Ishikawa (cell line): ENCODE measurements at regions not wholly inside any gene's neighbourhood (a gene's known extent, or its start where the extent isn't known, plus 50 kb on each side); places are given as distances from the start of the nearest gene placed in this dataset.

Experiments used
- CEBPB ChIP-seq: IDR thresholded peaks from 2 replicates; pipeline ENCODE4 v1.6.1; 2012
- CREB1 ChIP-seq: IDR thresholded peaks from 2 replicates; pipeline ENCODE4 v1.6.1; 2012; ENCODE audit warnings: low read depth
- EGR1 ChIP-seq: IDR thresholded peaks from 2 replicates; pipeline ENCODE4 v1.6.1; 2012
- EP300 ChIP-seq: IDR thresholded peaks from 2 replicates; pipeline ENCODE4 v1.6.1; 2012; ENCODE audit warnings: borderline replicate concordance
- FOXM1 ChIP-seq: IDR thresholded peaks from 2 replicates; pipeline ENCODE4 v1.6.1; 2012; ENCODE audit warnings: low read depth, borderline replicate concordance
- MAX ChIP-seq: IDR thresholded peaks from 2 replicates; pipeline ENCODE4 v1.6.1; 2012
- NFIC ChIP-seq: IDR thresholded peaks from 2 replicates; pipeline ENCODE4 v1.6.1; 2012
- RAD21 ChIP-seq: IDR thresholded peaks from 2 replicates; pipeline ENCODE4 v1.6.1; 2012; ENCODE audit warnings: low read depth
- TAF1 ChIP-seq: IDR thresholded peaks from 2 replicates; pipeline ENCODE4 v1.6.1; 2012; ENCODE audit warnings: low read depth, mild to moderate bottlenecking
- TCF12 ChIP-seq: IDR thresholded peaks from 2 replicates; pipeline ENCODE4 v1.6.1; 2012; ENCODE audit warnings: low read depth
- TEAD4 ChIP-seq: IDR thresholded peaks from 2 replicates; pipeline ENCODE4 v1.6.1; 2012
- USF1 ChIP-seq: IDR thresholded peaks from 2 replicates; pipeline ENCODE4 v1.6.1; 2012
- YY1 ChIP-seq: IDR thresholded peaks from 2 replicates; pipeline ENCODE4 v1.6.1; 2012; ENCODE audit warnings: low read depth
- ZBTB7A ChIP-seq: IDR thresholded peaks from 2 replicates; pipeline ENCODE4 v1.6.1; 2012; ENCODE audit warnings: low read depth
- TF ChIP-seq, protein P1 (sequence below): IDR thresholded peaks from 2 replicates; pipeline ENCODE4 v1.6.1; 2012; ENCODE audit warnings: low read depth, mild to moderate bottlenecking

DNA sequence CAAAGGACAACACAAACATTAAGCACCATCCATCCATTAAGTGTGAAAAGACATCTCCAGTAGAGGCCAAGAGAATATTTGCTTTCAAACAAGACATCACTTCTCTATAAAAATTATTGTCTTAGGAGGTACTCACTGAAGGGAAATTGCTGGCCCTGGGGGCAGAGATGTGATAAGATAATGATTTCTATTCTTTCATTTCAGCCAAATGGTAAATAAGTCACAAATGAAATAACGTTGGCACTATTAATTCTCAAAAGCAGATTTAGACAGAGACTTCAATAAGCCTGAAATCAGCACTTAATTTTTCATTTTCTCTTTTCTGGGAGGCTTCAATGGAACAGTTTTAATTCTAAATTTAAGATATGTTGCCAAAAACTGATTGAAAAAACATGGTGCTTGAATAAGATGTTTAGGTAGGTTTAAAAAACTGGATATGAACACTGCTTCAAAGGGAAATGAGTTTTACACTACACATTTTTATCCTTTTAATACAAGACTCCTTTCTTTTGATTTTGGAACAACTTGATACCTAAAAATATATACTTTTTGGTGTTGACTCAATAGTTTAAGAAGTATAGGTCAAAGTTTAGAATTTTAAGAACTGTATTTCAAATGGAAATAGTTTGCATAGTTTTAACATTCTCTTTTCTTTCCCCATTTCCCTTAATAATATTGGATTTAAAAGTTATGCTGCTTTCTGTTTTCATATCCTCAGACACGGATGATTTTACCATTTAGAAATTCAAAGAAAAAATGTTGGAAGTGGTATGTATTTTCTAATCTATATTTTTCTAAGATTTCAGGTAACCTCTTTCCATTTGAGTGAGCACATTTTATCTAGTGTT, 204.0 kb downstream of the AHR start:
- TF ChIP-seq EP300 (no peak), NFIC (no peak), CREB1 (no peak), CEBPB (no peak), FOXM1 (no peak), USF1 (no peak), TCF12 (no peak), MAX (no peak), ZBTB7A (no peak), YY1 (no peak), TEAD4 (no peak), TAF1 (no peak), EGR1 (no peak), RAD21 (no peak)
- TF ChIP-seq, protein P1, sequence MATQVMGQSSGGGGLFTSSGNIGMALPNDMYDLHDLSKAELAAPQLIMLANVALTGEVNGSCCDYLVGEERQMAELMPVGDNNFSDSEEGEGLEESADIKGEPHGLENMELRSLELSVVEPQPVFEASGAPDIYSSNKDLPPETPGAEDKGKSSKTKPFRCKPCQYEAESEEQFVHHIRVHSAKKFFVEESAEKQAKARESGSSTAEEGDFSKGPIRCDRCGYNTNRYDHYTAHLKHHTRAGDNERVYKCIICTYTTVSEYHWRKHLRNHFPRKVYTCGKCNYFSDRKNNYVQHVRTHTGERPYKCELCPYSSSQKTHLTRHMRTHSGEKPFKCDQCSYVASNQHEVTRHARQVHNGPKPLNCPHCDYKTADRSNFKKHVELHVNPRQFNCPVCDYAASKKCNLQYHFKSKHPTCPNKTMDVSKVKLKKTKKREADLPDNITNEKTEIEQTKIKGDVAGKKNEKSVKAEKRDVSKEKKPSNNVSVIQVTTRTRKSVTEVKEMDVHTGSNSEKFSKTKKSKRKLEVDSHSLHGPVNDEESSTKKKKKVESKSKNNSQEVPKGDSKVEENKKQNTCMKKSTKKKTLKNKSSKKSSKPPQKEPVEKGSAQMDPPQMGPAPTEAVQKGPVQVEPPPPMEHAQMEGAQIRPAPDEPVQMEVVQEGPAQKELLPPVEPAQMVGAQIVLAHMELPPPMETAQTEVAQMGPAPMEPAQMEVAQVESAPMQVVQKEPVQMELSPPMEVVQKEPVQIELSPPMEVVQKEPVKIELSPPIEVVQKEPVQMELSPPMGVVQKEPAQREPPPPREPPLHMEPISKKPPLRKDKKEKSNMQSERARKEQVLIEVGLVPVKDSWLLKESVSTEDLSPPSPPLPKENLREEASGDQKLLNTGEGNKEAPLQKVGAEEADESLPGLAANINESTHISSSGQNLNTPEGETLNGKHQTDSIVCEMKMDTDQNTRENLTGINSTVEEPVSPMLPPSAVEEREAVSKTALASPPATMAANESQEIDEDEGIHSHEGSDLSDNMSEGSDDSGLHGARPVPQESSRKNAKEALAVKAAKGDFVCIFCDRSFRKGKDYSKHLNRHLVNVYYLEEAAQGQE = no peak

DNA sequence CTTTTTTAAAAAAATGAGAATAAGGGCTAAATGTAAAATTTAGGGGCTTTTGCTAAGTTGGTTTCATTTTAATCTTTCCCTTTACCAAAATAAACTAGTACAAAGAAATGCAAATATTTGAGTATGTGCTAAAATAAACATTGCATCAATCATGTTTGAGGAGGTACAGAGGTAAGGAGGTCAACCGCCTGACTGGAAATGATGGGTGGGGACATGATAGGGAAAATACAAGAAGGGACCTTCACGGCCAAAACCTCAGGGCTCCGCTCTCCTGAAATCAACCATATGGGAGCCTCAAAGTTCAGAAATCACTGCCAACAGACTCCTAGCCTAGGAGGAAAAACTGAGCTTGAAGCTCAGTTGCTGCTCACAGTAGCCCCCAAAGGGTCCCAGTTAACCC, 207.6 kb downstream of the AHR start:
- no peak for TF ChIP-seq CEBPB
- no peak for TF ChIP-seq NFIC
- TF ChIP-seq ZBTB7A = no peak
- TF ChIP-seq CREB1 = no peak
- TF ChIP-seq TAF1 = no peak
- TF ChIP-seq TEAD4 = no peak
- TF ChIP-seq USF1 = no peak
- TF ChIP-seq RAD21 = no peak
- no peak for TF ChIP-seq EGR1
- no peak for TF ChIP-seq EP300
- TF ChIP-seq TCF12 = no peak
- TF ChIP-seq YY1 = no peak

- TF ChIP-seq TAF1 = no peak
- no peak for TF ChIP-seq TEAD4
- TF ChIP-seq TCF12 = no peak
- TF ChIP-seq NFIC = no peak
- no peak for TF ChIP-seq RAD21
- no peak for TF ChIP-seq MAX
- TF ChIP-seq ZBTB7A = no peak
- TF ChIP-seq EGR1 = no peak
- TF ChIP-seq USF1 = no peak
Observed at GRCh38 chr7:17506596-17506995, 208.1 kb downstream of the AHR start.

DNA sequence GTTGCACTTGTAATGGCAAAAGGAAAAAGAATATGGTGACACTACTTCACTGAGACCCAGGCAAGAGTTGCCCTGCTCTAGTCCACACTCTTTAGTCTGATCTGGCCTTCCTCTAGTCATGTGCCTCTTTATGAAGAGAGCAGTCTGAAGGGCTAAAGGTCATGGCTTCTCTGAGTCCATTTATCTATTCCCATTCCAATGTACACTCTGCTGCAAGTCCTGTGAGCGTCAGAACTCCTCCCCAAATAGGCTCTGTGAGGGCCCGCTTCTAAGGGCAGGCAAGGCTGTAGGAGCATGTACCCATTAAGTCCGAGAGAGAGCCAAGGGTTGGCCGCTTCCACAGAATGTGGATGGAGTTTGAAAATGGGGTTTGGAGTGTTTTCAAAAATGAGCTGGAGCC, 209.3 kb downstream of the AHR start:
- TF ChIP-seq CEBPB = no peak
- TF ChIP-seq TCF12 = no peak
- TF ChIP-seq YY1 = no peak
- no peak for TF ChIP-seq USF1
- no peak for TF ChIP-seq EGR1
- TF ChIP-seq TEAD4 = no peak
- no peak for TF ChIP-seq EP300
- TF ChIP-seq, protein P1 = no peak
- TF ChIP-seq TAF1 = no peak
- no peak for TF ChIP-seq FOXM1

- TF ChIP-seq TCF12 = no peak
- no peak for TF ChIP-seq TAF1
- no peak for TF ChIP-seq ZBTB7A
- TF ChIP-seq TEAD4 = no peak
- TF ChIP-seq, protein P1 = no peak
- no peak for TF ChIP-seq EGR1
- no peak for TF ChIP-seq FOXM1
- no peak for TF ChIP-seq MAX
Observed at GRCh38 chr7:17512181-17512675, 213.8 kb downstream of the AHR start.
